ENCODE measurements at regions not wholly inside any gene's neighbourhood (a gene's known extent, or its start where the extent isn't known, plus 50 kb on each side); places are given as distances from the start of the nearest gene placed in this dataset.

DNA sequence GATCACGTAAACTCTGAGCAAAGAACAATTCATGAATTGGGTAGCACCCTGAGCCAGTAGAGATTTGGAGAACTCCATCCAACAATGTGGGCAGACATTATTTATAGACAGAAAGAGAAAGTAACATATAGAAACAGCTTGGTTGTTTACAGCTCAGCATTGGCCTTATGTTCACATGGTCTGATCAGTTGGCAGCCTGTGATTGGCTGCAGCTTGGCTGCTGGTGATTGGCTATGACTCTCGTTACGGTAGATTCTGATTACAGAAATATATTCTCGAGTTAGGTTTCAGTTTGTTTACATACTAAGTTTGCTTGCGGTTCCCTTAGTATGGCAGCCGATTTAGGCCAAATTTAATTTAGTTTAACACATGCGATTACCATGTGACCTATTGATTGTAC is 663.4 kb downstream of the RAPGEF2 start:
- TF ChIP-seq POLR2A (IDR thresholded peaks at IDR 0.05; ENCODE audit: low read depth) (no peak), POLR2AphosphoS5 (IDR thresholded peaks at IDR 0.05) (no peak), EP300 (IDR thresholded peaks at IDR 0.05) (no peak)
- TF ChIP-seq, protein P1, sequence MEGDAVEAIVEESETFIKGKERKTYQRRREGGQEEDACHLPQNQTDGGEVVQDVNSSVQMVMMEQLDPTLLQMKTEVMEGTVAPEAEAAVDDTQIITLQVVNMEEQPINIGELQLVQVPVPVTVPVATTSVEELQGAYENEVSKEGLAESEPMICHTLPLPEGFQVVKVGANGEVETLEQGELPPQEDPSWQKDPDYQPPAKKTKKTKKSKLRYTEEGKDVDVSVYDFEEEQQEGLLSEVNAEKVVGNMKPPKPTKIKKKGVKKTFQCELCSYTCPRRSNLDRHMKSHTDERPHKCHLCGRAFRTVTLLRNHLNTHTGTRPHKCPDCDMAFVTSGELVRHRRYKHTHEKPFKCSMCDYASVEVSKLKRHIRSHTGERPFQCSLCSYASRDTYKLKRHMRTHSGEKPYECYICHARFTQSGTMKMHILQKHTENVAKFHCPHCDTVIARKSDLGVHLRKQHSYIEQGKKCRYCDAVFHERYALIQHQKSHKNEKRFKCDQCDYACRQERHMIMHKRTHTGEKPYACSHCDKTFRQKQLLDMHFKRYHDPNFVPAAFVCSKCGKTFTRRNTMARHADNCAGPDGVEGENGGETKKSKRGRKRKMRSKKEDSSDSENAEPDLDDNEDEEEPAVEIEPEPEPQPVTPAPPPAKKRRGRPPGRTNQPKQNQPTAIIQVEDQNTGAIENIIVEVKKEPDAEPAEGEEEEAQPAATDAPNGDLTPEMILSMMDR (IDR thresholded peaks at IDR 0.05): no peak

Measured in esophagus muscularis mucosa (tissue), 4 donors.